ENCODE measurements at regions not wholly inside any gene's neighbourhood (a gene's known extent, or its start where the extent isn't known, plus 50 kb on each side); places are given as distances from the start of the nearest gene placed in this dataset.
"Not testable (repeated sequence)": the region's sequence is repeated elsewhere in the genome, so short reads cannot be mapped to it uniquely, and the experiment has no call there.

DNA sequence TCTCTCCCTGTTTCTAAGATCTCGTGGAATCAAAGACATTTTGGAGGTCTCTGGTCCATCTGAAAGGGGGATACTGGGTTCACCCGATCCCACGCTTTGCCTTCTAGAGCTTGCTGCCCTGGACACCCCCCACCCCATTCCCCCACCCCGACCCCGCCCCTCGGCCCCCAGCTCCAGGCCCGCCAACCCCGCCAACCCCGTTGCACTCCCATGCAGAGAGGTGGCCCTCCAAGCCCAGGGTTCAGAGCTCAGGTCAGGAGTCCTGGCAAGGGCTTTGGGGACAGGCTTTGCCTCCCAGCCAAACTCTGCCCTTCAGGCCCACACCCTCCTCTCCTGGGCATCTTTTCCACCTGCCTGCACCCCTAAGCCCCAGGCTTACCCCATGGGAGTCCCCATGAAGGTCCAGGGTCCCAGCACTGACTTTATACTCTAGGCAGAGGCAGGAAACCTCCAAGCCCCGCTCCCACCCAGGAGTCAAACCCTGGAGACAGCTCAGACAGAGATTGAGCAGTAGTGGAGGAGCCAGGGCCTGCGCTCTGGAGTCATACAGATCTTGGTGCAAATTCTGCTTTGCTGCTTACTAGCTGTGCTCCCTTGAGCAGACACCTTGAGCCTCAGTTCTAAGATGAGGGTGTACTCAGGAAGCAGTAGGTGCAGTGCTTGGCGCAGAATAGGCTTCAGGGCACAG, 155.9 kb downstream of the FOXD2 start:
- H3K4me3 ChIP-seq (ENCODE audit: low read depth, low read length) = no peak overlapping the region
- DNase-seq (ENCODE audit: low read depth) = no peak
- in situ Hi-C loops (cut with HindIII; ENCODE audit: low sequenced_read_pairs) = no loop called here
- TF ChIP-seq, protein P1, sequence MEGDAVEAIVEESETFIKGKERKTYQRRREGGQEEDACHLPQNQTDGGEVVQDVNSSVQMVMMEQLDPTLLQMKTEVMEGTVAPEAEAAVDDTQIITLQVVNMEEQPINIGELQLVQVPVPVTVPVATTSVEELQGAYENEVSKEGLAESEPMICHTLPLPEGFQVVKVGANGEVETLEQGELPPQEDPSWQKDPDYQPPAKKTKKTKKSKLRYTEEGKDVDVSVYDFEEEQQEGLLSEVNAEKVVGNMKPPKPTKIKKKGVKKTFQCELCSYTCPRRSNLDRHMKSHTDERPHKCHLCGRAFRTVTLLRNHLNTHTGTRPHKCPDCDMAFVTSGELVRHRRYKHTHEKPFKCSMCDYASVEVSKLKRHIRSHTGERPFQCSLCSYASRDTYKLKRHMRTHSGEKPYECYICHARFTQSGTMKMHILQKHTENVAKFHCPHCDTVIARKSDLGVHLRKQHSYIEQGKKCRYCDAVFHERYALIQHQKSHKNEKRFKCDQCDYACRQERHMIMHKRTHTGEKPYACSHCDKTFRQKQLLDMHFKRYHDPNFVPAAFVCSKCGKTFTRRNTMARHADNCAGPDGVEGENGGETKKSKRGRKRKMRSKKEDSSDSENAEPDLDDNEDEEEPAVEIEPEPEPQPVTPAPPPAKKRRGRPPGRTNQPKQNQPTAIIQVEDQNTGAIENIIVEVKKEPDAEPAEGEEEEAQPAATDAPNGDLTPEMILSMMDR (IDR thresholded peaks at IDR 0.05; ENCODE audit: low read depth, low read length, missing control alignments) = no peak

GRCh38 chr1:47594627-47595026, 156.8 kb downstream of the FOXD2 start:
- TF ChIP-seq, protein P1 (IDR thresholded peaks at IDR 0.05; ENCODE audit: low read depth, low read length, missing control alignments) = no peak
- in situ Hi-C loops (cut with HindIII; ENCODE audit: low sequenced_read_pairs) = no loop called here
- H3K4me3 ChIP-seq (ENCODE audit: low read depth, low read length) = no peak overlapping the region
- DNase-seq (ENCODE audit: low read depth) = no peak

- DNase-seq (ENCODE audit: low read depth) = no peak
Measured at GRCh38 chr1:47596328-47596727, 158.5 kb downstream of the FOXD2 start.

DNA sequence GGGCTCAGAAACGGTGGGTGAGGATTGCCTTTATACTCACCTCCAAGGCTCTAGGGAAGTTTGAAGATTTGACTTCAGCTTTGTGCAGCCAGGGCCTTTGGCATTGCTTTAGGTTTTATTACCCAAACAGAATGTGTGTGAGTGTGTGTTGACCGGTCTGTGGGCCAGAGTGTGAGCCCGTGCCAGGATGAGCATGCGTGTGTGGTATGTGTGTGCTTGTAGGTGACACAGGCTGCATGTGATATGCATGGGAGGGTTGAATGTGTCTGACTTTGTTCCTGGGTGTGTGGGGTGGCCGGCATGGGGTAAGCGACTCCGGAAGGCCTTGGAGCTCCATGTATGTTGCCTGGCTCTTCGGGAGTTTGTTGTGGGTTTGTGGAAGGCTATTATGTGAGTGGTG, 160.5 kb downstream of the FOXD2 start:
- no peak for DNase-seq (ENCODE audit: low read depth)
- no peak overlapping the region for H3K4me3 ChIP-seq (ENCODE audit: low read depth, low read length)
- in situ Hi-C loops (cut with HindIII; ENCODE audit: low sequenced_read_pairs) = no loop called here
- TF ChIP-seq, protein P1 (IDR thresholded peaks at IDR 0.05; ENCODE audit: low read depth, low read length, missing control alignments) = no peak

More at GRCh38 chr1:47596328-47596727, 158.5 kb downstream of the FOXD2 start:
- H3K4me3 ChIP-seq (ENCODE audit: low read depth, low read length) = no peak overlapping the region
- TF ChIP-seq, protein P1 (IDR thresholded peaks at IDR 0.05; ENCODE audit: low read depth, low read length, missing control alignments) = no peak
- in situ Hi-C loops (cut with HindIII; ENCODE audit: low sequenced_read_pairs) = no loop called here

- in situ Hi-C loops (cut with HindIII; ENCODE audit: low sequenced_read_pairs) = no loop called here
- TF ChIP-seq, protein P1 (IDR thresholded peaks at IDR 0.05; ENCODE audit: low read depth, low read length, missing control alignments) = no peak
Measured at GRCh38 chr1:47599777-47600176, 161.9 kb downstream of the FOXD2 start.

DNA sequence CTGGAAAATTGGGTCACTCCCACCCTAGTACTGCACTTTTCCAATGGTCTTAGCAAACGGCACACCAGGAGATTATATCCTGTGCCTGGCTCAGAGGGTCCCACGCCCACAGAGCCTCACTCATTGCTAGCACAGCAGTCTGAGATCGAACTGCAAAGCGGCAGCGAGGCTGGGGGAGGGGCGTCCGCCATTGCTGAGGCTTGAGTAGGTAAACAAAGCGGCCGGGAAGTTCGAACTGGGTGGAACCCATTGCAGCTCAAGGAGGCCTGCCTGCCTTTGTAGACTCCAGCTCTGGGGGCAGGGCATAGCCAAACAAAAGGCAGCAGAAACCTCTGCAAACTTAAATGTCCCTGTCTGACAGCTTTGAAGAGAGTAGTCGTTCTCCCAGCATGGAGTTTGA, 164.6 kb downstream of the FOXD2 start:
- in situ Hi-C loops (cut with HindIII; ENCODE audit: low sequenced_read_pairs); DNase-seq (ENCODE audit: low read depth); H3K4me3 ChIP-seq (ENCODE audit: low read depth, low read length): not testable (repeated sequence)

More at GRCh38 chr1:47599777-47600176, 161.9 kb downstream of the FOXD2 start:
- H3K4me3 ChIP-seq (ENCODE audit: low read depth, low read length) = no peak overlapping the region
- no peak for DNase-seq (ENCODE audit: low read depth)

- DNase-seq (ENCODE audit: low read depth); H3K4me3 ChIP-seq (ENCODE audit: low read depth, low read length); in situ Hi-C loops (cut with HindIII; ENCODE audit: low sequenced_read_pairs): not testable (repeated sequence)
Measured at GRCh38 chr1:47604869-47605268, 167.0 kb downstream of the FOXD2 start.
